ENCODE measurements at regions not wholly inside any gene's neighbourhood (a gene's known extent, or its start where the extent isn't known, plus 50 kb on each side); places are given as distances from the start of the nearest gene placed in this dataset.
"Not testable (repeated sequence)": the region's sequence is repeated elsewhere in the genome, so short reads cannot be mapped to it uniquely, and the experiment has no call there.

DNA sequence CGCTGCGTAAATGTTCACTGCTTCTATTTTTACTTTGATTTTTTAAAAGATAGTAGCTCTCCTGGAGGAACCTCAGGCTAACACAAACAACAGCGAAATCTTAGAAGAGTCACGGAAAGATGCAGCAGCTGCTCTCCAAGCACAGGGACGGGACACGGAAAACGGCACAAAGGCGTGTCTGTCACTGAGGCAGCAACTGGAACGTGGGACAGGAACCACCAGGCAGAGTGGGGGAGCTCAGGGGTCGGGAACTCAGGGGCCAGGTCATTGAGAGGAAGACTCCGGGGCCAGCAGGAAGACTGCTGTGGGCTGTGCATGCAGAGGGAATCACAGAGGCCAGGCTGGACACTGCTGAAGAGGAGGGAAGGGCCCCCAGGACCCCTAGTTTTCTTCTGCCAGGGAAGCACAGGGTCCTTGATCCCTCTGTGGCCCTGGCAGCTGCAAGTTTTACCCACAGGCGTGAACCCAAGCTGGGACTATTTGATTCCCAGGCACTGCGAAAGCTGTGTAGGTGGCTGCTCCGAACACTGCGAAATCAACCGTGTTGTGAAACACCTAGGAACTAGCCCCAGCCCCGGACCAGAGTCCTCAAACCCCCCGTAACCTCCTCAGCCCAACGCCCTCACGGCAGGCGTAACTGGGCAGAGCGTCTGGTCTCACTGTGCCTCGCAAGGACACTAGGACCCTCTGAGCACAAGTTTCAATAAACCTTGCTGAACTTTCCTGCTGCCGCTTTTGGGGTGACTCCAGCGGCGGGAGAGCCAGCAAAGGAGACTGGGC lies 263.0 kb downstream of the EIPR1 start:
- DNase-seq: no peak

DNA sequence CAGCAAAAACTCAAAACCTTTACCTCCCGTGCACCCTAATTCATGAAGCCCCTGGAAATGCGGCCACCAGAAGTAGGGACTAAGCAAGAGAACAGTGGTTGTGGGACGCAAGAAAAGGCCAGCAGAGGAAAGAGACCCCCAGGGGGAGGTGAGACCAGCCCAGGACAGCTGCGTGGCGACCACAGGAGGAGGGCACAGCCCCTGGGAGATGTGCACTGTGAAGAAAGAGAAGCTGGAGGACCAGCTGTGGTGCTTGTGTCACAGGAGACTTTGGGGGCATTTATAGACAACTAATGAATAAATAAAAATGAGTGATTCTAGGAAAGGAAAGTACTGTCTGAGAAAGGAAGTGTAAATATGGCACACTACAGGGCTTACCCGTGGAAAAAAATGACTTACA lies 263.8 kb downstream of the EIPR1 start:
- DNase-seq: no peak

DNA sequence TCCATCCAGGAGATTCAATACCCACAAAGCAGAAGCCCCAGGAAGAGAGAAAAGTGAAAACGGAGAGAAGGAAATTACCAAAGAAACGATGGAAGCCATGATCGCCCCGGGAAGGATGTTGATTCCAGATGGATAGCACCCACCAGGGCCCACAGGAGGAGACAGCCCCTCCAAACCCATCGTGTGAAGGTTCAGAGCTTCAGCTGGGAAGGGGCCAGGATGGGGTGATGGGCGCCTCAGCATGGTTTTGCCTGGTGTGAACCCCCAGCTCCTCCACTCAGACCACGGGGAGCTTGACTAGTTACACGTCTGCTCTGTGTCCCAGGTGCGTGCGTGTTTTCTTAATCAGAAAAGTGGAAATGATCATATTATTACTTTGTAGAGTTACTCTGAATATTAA lies 264.5 kb downstream of the EIPR1 start:
- no peak for DNase-seq

DNA sequence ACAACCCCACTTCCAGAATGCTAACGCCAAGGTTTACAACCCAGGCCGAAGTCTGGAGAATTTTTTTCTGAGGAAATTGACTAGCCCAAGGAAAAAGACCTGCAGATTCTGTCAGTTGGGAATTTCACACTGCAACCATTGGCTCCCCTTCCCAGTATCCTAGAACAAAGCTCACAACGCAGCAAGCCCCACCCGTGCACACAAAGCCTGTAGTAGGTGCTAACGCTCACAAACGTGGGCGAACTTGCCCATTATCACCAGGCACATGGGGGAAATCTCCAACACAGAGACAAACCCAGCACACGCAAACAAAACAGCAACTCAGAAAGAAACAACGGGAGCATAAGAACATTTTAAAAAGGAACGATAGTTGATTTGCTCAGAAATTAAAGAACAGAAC lies 265.1 kb downstream of the EIPR1 start:
- no peak for DNase-seq

DNA sequence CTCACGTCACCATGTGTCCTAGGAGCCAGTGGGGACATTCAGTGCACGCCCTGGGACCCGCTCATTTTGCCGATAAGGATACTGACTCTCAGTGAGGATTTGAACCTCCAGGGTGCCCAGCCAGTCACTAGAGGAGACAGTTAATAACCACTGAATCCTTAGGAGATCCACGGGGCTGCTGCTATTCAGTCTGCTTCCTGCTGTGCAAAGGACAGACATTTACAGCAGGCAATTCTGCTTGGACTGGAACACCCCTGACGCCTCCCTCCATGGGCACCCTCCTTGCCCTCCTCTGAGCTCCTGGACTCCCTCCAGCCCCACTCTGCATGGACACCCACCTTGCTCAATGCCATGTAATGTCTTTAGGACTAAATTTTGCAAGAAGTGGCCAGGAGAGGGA lies 265.5 kb downstream of the EIPR1 start:
- DNase-seq: no peak

DNA sequence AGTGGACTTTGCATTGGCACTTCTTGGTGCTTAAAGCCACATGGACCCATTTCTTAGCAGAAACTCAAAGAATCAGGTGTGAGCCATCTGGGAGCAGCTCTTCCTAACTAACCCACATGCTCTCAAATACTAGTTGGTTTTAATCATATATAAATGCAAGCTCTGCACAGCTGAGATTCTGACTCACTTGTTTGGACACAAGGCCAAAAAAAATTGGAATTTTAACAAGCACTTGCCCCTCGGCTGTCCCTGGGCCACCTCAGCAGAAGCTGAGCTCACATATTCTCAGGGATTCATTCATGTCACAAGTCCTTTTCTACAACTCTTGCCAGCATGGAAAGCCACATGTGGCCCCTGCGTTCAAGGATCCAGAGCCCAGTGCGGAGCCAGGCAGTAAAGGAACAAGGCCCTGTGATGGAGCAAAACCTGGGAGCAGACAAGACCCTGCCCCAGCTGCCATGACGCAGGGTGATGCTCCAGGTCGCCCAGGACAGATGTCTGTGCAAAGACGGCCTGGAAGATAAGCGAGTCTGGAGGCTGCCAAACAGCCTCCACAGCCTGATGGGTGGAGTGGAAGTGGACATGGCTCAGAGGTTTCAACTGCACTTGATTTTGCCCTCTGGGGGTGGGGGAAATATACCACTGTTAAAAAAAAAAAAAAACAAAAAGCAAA lies 266.5 kb downstream of the EIPR1 start:
- no peak for DNase-seq

DNA sequence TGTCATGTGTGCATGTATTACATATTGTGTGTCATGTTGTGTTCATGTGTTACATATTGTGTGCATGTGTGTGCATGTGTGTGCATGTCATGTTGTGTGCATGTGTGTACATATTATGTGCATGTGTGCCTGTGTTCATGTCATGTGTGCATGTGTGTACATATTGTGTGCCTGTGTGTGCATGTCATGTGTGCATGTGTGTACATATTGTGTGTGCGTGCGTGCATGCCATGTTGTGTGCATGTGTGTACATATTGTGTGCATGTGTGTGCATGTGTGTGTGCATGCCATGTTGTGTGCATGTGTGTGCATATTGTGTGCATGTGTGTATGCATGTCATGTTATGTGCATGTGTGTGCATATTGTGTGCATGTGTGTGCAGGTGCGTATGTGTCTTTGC lies 267.1 kb downstream of the EIPR1 start:
- DNase-seq: no peak

DNA sequence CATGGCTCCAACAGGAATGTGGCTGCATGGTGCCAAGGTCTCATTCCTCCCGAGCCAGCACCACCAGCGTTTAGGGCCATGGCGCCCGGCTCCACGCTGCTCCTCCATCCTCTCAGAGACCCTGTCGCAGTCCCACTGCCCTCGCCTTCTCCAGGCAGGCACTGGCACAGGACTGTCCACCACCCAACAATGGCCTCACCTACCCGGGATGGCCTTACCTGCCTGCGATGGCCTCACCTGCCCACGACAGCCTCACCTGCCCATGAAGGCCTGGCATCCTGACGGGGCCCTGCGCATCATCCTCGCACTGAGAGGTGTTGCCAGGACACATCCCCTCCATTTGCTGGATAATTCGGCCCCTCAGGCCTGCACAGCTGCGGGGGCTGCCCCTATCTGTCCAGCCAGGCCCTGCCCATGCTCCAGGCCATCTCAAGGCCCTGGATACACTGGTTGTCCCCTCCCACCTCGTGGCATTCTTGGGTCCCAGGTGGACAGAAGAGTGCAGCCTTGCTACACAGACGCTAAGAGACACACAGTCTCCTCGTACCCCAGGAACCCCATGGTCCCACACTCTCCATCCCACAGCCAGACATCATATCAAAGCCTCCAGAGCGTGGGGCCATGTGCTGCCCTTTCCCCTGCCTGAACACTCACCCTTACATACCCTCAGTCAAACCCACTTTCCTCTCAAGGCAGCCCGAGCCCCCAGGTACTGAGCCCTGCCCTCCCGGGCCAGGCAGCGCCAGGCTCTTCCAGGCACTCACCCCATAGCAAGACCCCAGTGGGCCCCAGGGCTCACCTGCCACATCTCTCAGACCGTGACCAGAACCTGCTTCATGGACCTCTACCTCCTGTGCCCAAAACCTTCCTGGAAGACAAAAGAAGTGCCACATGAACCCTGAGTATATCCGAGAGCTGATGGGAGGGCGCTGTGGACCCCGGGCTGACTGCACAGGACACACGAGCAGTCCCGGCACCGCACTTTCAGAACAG lies 268.6 kb downstream of the EIPR1 start:
- no peak for DNase-seq

DNA sequence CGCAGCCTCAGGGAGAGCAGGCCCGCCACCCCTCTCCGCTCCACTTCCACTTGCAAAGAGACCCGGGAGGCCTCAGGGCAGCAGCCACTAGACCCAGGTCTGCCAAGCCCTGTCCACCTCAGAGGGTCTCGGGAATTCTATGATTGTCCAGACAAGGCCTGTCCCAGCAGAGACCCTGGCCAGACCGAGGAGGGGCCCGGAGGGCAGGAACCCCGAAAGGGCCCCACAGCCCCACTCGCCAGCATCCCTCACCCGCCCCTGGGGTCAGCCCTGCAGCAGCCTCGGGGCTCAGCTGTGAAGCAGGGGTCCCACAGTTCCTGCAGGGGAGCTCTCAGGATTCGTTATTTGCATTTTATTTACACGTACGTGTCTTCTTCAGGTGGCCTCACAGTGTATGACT lies 269.5 kb downstream of the EIPR1 start:
- DNase-seq: no peak

DNA sequence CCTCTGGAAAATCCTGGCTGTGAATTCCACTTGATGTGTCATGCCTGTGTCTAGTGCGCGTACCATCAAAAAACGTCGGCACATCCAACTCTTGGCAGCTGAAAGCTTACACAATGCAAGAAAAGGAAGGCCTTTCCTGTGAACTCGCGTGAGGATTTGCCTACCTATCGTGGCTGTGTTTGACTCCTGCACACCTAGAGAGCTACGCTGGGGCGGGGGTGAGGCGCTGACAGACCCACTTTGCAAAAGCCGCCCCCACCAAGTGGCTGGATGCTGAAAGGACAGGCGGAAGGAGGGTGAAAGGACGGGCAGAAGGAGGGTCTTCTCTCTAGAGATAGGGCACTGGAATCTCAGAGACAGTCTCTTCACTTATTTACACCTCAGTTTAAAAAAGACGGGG lies 270.1 kb downstream of the EIPR1 start:
- no peak for DNase-seq

DNA sequence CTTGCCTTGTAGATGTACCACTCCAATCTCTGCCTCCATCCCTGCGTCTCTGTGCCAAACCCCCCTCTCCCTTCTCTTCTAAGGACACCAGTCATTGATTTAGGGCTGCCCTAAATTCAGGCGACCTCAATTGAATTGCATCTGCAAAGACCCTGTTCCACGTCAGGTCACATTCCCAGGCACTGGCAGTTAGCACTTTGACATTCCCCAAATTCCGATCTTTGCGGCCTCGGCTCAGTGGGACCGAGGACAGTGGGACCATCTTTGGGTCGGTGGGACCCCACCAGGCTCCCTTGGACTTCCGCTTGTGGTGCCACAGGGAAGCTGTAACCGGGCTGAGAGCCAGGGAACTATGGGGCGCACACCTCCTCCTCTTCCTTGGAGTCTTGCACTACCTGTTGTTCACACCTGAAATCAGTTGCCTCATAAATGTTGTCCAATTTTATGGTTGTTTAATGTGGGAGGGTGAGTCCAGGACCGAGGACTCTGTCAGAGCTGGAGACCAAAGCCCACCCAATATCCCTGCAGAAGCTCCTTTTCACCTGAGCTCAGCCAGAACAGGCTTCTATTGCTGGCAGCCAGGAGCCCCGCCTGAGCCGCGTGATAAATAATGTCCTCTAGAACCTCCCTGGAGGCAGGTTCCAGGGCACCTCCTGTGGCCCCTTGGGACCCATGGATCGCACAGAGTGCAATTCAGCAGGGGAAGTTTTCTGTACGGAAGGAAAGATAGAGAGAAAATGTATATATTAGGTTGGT lies 271.6 kb downstream of the EIPR1 start:
- DNase-seq: no peak

DNA sequence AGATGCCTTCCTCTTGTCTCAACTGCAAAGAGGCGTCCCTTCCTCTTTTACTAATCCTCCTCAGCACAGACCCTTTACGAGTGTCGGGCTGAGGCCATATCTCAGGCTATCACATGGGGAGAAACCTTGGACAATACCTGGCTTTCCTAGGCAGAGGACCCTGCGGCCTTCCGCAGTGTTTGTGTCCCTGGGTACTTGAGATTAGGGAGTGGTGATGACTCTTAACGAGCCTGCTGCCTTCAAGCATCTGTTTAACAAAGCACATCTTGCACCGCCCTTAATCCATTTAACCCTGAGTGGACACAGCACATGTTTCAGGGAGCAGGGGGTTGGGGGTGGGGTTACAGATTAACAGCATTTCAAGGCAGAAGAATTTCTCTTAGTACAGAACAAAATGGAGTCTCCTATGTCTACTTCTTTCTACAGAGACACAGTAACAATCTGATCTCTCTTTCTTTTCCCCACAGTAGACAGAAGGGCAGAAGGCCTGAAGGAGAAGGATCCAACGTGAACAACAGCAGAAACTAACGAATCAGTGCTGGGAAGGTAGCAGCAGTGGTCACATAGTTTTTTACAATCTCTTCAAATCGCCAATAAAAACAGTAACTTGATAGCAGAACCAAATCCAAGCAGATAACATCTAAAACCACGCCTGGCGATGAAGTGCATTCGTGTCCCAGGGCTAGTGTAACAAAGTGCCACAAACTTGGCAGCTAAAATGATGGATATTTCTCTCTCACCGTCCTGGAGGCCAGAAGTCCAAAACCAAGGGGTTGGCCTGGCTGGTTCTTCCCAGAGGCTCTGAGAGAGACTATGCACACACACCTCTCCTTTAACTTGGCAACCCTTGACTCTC lies 272.4 kb downstream of the EIPR1 start:
- DNase-seq: not testable (repeated sequence)

DNA sequence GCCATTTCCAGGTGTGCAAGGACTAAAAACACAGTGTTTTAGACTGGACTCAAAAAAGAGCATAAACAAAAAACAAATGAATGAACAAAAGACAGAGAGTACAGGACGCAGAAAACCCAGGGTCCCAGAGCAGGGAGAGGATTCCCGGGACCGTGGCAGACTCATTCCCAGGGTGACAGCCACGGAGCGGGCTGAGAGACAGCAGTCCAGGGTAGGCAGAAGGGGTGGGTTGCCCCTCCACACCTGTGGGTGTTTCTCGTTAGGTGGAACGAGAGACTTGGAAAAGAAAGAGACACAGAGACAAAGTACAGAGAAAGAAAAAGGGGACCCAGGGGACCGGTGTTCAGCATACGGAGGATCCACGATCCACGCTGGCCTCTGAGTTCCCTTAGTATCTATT lies 273.4 kb downstream of the EIPR1 start:
- no peak for DNase-seq

DNA sequence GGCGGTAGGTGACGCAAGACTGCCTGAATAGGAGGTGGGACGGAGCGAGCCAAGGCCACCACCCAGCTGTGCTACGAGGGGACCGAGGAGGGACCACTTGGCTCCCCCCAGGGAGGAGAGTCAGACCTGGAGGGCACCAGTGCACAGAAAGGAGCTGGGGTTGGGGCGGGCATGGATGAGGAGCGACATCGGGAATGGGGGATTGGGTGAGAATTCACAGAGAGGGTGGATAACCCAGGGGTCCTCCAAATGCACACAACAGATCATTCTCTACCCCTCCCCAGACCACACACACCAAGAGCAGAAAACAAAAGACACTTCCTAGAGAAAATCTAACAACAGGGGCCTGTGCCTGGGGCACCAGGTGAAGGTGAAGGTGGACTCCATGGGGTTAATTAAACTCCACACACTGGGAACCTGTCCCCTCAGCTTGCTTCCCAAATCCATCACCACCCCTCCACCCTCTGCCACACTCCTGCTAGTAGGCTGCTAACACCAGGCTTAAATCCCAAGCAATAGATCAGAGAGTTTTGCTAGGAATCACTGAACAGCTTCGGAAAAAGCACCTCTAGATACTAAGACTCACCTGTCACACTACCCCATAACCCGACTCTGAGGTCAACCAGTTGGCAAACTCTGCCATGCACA lies 274.6 kb downstream of the EIPR1 start:
- no peak for DNase-seq

DNA sequence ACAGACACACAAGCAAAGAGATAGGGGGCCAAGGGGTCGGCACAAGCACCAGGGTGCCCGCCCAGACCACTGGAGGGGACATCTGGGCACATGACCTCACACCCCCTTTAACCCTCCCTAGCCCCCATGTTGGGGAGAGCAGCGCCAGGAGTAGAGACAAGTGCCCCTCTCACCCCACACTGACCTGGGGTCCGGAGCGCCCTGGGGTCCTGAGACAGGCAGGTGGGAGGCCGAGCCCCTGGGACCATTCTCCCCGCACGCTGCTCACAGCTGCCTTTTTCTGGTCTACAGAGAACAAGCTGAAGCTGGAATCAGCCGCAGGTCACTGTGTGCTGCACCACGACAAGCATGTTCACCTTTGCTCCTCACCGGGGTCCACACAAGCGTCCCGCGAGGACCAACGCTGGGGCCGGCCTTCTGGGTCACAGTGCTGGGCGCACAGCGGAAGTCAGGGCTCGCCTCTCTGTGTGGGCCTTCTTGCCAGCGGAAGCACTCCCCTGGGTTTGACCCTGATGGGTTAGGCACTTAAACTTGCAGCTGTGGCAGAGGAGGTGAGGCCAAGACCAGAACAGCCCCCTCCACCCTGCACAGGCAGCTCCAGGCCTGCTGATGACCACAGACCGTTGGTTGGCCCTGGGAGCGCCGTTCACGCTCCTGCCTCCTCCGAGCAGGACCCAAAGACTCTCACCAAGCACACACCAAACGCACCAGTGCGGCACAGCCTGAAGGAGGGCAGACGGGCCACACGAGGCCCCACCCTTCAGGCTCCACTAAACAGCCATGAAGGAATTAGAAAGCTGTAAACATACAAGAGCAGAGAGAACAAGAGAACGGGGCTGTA lies 275.3 kb downstream of the EIPR1 start:
- no peak for DNase-seq

DNA sequence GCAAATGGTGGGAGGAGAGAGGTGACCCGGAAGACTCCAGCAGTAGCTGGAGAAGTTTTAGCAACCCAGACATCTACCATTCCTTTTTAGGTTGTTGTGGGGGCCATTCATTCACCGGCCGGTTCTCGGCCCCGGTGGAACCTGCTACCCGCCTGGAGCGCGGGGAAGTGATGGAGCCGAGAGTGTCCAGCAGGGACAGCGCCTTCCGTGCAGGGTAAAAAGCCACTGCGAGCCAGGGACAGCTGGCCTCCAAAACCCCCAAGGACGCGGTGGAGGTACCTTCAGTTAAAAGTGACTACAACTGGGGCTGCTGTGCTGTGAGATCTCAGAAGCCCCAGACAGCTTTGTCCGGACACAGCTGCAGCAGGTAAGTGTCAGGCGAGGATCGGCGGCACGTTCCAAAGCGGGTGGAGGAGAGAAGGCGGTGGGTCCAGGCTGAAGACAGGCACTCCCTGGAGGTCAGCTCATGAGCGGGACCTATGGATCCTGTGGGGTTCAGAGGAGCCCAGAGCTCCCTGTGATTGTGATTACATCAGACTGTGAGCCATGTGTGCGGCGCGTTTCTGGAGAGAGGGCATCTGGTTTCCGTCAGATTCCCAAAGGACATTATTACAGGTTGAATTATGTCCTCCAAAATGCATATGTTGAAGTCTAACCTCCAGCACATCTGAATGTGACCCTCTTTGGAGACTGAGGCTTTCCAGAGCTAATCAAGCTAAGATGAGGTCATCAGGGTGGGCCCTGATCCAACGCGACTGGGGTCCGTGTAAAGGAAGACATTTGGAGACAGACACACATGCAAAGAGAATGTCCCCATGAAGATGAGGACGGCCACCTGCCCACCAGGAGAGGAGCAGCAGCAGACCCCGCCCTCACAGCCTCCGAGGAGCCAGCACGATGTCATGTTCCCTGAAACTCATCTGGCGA lies 276.3 kb downstream of the EIPR1 start:
- no peak for DNase-seq

DNA sequence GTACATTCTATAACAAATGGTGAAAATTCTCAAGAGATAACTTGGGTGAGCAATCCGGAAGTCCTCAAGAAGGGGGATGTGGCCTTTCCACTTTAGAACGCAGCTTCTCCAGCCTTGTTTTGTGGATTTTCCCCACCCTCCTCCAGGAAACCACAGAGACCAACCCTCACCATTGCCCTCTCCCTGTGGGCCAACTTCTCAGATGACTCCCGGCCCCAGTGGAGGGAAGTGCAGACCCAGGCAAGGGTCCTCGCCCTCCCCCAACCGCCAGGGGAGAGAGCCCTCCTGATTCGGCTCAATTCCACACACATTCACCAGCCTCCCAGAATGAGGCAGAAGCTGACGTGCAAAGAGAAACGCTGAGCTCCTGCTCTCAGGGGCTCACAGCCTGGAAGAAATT lies 277.2 kb downstream of the EIPR1 start:
- no peak for DNase-seq

DNA sequence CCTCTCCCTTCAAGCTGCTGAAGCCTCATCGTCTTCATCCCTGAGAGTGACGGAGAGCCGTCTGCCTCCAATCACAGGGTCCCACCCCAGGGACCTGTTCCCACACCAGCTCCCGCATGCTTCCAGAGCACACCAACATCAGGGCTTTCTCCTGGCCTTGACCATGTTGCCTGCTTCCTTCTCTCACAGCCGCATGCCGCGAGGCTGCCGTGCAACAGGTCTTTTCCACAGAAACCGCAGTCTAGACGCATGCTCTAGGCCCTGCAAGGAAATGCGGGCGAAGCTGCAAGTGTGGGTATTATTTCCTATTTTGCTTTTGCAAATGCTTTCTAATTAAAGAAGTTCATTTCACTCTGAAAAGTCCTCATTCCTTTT lies 277.8 kb downstream of the EIPR1 start:
- no peak for DNase-seq

All from CD4-positive, alpha-beta T cell treated with Interferon gamma for 1 hour (primary cell).